ENCODE measurements at regions not wholly inside any gene's neighbourhood (a gene's known extent, or its start where the extent isn't known, plus 50 kb on each side); places are given as distances from the start of the nearest gene placed in this dataset.
A peak's percentile ranks its signal among the peaks of the same experiment; 100 is the strongest.

- no peak for DNase-seq
Observed at GRCh38 chr2:56444339-56444738, 260.5 kb downstream of the CCDC85A start.

- no peak for DNase-seq
Observed at GRCh38 chr2:56448403-56449001, 264.7 kb downstream of the CCDC85A start.

- DNase-seq, result peak; percentile 3
Observed at GRCh38 chr2:56449002-56449431, 265.2 kb downstream of the CCDC85A start.

GRCh38 chr2:56449449-56449860, 265.7 kb downstream of the CCDC85A start:
- no peak for DNase-seq

- no peak for DNase-seq
Observed at GRCh38 chr2:56450047-56450446, 266.3 kb downstream of the CCDC85A start.

GRCh38 chr2:56450772-56451171, 267.0 kb downstream of the CCDC85A start:
- DNase-seq, result no peak

- DNase-seq, result no peak
Observed at GRCh38 chr2:56455642-56456041, 271.9 kb downstream of the CCDC85A start.

GRCh38 chr2:56456791-56457190, 273.0 kb downstream of the CCDC85A start:
- no peak for DNase-seq

- DNase-seq, result no peak
Observed at GRCh38 chr2:56460508-56460907, 276.7 kb downstream of the CCDC85A start.

GRCh38 chr2:56464066-56464465, 280.3 kb downstream of the CCDC85A start:
- DNase-seq, result no peak

GRCh38 chr2:56464613-56465012, 280.8 kb downstream of the CCDC85A start:
- DNase-seq, result peak; percentile 30

- no peak for DNase-seq
Observed at GRCh38 chr2:56465491-56465890, 281.7 kb downstream of the CCDC85A start.

GRCh38 chr2:56473524-56473923, 289.7 kb downstream of the CCDC85A start:
- DNase-seq, result no peak

GRCh38 chr2:56474412-56475158, 290.8 kb downstream of the CCDC85A start:
- peak; percentile 12 for DNase-seq

- no peak for DNase-seq
Observed at GRCh38 chr2:56475191-56475590, 291.4 kb downstream of the CCDC85A start.

GRCh38 chr2:56476509-56477071, 292.8 kb downstream of the CCDC85A start:
- DNase-seq, result no peak

- no peak for DNase-seq
Observed at GRCh38 chr2:56478027-56478426, 294.2 kb downstream of the CCDC85A start.

- peak; percentile 1 for DNase-seq
Observed at GRCh38 chr2:56483081-56483480, 299.3 kb downstream of the CCDC85A start.

- DNase-seq, result no peak
Observed at GRCh38 chr2:56484906-56485305, 301.1 kb downstream of the CCDC85A start.

- DNase-seq, result no peak
Observed at GRCh38 chr2:56500317-56500716, 316.5 kb downstream of the CCDC85A start.

GRCh38 chr2:56502616-56503015, 318.8 kb downstream of the CCDC85A start:
- DNase-seq, result no peak

GRCh38 chr2:56505885-56506284, 322.1 kb downstream of the CCDC85A start:
- DNase-seq, result no peak

GRCh38 chr2:56508662-56509061, 324.9 kb downstream of the CCDC85A start:
- no peak for DNase-seq

GRCh38 chr2:56510610-56511009, 326.8 kb downstream of the CCDC85A start:
- no peak for DNase-seq
